Left ventricle myocardium inferior (tissue), 1 donor: ENCODE measurements at regions not wholly inside any gene's neighbourhood (a gene's known extent, or its start where the extent isn't known, plus 50 kb on each side); places are given as distances from the start of the nearest gene placed in this dataset.

Source experiments
- DNase-seq: peaks from one replicate; pipeline ENCODE4 v3.0.0-alpha.2; 2020
- H3K27ac ChIP-seq: fragments of 200-600 bp; replicated peaks from 2 replicates; pipeline ENCODE4 v1.8.0; 2021
- H3K27me3 ChIP-seq: fragments of 200-600 bp; 2 replicates; pipeline ENCODE4 v1.8.0; 2021; ENCODE audit warnings: low read depth
- H3K36me3 ChIP-seq: fragments of 200-600 bp; 2 replicates; pipeline ENCODE4 v1.8.0; 2021
- H3K4me1 ChIP-seq: fragments of 200-600 bp; 2 replicates; pipeline ENCODE4 v1.8.0; 2021
- H3K4me3 ChIP-seq: fragments of 200-600 bp; 2 replicates; pipeline ENCODE4 v1.8.0; 2021; ENCODE audit warnings: mild to moderate bottlenecking, moderate library complexity
- H3K9me3 ChIP-seq: fragments of 200-600 bp; replicated peaks from 2 replicates; pipeline ENCODE4 v1.8.0; 2021
- intact Hi-C: fragments of 100-400 bp; cut with micrococcal nuclease; formaldehyde crosslinking; loops from one replicate; pipeline ENCODE4 v1.11.0; 2022
- TF ChIP-seq, protein P1 (sequence below): fragments of 200-600 bp; IDR thresholded peaks from 2 replicates; pipeline ENCODE4 v1.8.0; 2021; ENCODE audit warnings: antibody characterized with exemption, mild to moderate bottlenecking, borderline replicate concordance
- donor health status: DM: no; HTN: yes; CAD: no; lungs with severe emphysema.

DNA sequence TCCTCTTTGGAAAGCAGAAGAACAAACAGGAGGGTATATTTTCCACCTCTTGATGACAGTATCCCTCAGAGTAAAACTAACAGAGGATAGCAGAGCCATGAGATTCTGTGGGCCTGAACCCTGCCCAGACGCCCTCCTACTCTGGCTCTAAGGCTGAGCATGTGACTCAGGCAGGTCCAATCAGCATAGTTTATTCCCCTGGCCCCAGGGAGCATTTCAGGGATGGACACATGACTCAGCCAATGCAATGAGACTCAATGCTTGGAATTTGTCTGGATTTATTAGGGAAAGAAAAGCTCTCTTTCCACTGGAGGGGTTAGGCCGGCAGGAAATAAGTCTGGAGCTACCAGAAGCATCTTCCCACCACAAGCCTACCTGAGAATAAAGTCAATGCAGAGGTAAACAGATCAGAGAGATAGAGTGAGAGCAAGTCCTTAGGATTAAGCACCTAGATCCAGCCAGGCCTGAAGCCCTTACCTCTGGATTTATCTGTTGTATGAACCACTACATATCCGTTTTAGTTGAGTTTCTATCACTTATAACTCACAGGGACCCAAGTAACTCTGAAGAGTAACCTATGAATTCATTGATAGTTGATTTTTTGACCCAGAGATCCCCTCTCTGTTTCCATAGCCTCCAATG lies 68.2 kb upstream of the EYA2 start:
- Histone ChIP-seq H3K27me3 (peaks cover 34% of the 10 kb centered on the region), H3K4me3 (no peak overlapping the region), H3K9me3 (peaks cover 9% of the 10 kb centered on the region), H3K4me1 (no peaks in the 10 kb centered on the region), H3K36me3 (no peaks in the 10 kb centered on the region), H3K27ac (no peak overlapping the region)
- no peak for DNase-seq
- TF ChIP-seq, protein P1, sequence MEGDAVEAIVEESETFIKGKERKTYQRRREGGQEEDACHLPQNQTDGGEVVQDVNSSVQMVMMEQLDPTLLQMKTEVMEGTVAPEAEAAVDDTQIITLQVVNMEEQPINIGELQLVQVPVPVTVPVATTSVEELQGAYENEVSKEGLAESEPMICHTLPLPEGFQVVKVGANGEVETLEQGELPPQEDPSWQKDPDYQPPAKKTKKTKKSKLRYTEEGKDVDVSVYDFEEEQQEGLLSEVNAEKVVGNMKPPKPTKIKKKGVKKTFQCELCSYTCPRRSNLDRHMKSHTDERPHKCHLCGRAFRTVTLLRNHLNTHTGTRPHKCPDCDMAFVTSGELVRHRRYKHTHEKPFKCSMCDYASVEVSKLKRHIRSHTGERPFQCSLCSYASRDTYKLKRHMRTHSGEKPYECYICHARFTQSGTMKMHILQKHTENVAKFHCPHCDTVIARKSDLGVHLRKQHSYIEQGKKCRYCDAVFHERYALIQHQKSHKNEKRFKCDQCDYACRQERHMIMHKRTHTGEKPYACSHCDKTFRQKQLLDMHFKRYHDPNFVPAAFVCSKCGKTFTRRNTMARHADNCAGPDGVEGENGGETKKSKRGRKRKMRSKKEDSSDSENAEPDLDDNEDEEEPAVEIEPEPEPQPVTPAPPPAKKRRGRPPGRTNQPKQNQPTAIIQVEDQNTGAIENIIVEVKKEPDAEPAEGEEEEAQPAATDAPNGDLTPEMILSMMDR: no peak
- intact Hi-C loops: no loop called here

DNA sequence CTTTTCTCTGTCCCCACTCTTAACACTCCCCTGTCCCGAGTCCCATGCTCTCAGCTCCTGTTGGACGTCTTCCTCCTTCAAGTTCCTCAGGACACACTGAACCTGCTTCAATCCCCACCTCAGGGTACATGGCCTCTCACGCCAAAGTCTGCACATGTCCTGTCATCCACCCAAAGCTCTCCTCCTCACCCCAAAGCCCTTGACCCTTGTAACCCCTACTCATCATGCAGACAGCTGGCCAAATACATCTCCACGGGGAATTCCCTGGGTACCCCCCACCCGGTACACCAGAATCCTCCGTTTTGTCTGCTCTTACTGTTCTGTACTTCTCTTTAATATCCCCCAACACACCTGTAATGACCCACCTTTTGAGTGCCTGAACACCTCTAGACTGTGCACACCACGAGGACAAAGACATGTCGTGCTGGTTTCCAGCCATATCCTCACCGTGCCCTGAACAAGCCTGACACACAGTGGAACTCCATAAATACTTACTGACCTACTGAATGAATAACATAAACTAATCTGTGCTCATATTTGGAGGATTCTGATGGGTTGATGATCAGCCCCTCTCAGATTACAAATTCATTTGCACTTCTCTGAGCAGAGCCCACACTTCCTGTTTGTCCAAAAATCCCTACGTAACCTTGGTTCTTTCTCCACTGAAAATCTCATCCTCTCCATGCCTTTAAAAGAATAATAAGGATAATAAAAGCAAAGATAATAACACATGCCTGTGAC lies 66.8 kb upstream of the EYA2 start:
- Histone ChIP-seq H3K27ac (no peak overlapping the region), H3K27me3 (peaks cover 42% of the 10 kb centered on the region), H3K36me3 (no peaks in the 10 kb centered on the region), H3K4me1 (no peaks in the 10 kb centered on the region), H3K9me3 (peaks cover 17% of the 10 kb centered on the region), H3K4me3 (no peak overlapping the region)
- TF ChIP-seq, protein P1: no peak
- intact Hi-C loops: no loop called here
- DNase-seq: no peak

GRCh38 chr20:46828471-46828870 lies 66.2 kb upstream of the EYA2 start:
- Histone ChIP-seq H3K27ac (no peak overlapping the region), H3K27me3 (peaks cover 48% of the 10 kb centered on the region), H3K4me3 (no peak overlapping the region), H3K9me3 (peaks cover 17% of the 10 kb centered on the region), H3K4me1 (no peaks in the 10 kb centered on the region), H3K36me3 (no peaks in the 10 kb centered on the region)
- TF ChIP-seq, protein P1: no peak
- intact Hi-C loops: no loop called here
- no peak for DNase-seq

DNA sequence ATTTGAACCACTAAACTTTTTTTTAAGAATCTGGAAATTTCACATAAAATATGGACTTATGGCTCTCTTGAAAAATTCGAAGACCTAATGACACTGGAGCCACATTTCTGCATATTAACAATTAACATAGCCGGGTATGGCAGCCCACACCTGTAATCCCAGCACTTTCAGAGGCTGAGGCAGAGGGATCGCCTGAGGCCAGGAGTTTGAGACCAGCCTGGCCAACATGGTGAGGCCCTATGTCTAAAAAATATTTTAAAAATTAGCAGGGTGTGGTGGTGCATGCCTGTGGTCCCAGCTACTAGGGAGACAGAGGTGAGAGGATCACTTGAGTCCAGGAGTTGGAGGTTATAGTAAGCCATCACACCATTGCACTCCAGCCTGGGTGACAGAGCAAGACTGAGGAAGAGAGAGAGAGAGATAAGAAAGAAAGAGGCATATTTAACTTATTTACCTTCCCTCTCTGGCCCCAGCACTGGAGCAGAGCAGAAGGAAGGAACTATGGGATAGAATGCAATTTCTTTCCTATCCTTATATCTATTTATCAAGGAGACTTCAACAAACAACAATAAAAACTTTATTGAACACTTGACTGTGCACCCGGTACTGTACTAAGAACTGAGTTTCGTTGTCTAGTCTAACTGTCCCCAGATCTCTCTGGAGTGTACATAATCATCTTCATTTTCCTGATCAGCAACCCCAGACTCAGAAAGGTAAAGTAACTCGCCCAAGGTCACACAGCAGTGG lies 63.6 kb upstream of the EYA2 start:
- DNase-seq: no peak
- no peak overlapping the region for H3K27ac ChIP-seq
- H3K4me3 ChIP-seq: no peak overlapping the region
- no peaks in the 10 kb centered on the region for H3K36me3 ChIP-seq
- intact Hi-C loops: no loop called here
- H3K4me1 ChIP-seq: no peaks in the 10 kb centered on the region
- H3K27me3 ChIP-seq: peaks cover 60% of the 10 kb centered on the region
- H3K9me3 ChIP-seq: peaks cover 8% of the 10 kb centered on the region
- TF ChIP-seq, protein P1: no peak

- TF ChIP-seq, protein P1: no peak
- intact Hi-C loops: no loop called here
Measured at GRCh38 chr20:46831633-46832011, 63.0 kb upstream of the EYA2 start.

More at GRCh38 chr20:46831633-46832011, 63.0 kb upstream of the EYA2 start:
- H3K27ac ChIP-seq: no peak overlapping the region
- H3K36me3 ChIP-seq: no peaks in the 10 kb centered on the region
- peaks cover 61% of the 10 kb centered on the region for H3K27me3 ChIP-seq
- no peaks in the 10 kb centered on the region for H3K4me1 ChIP-seq
- no peak for DNase-seq
- peaks cover 8% of the 10 kb centered on the region for H3K9me3 ChIP-seq
- no peak overlapping the region for H3K4me3 ChIP-seq
